Gastroesophageal sphincter (tissue), 4 donors: ENCODE measurements at regions not wholly inside any gene's neighbourhood (a gene's known extent, or its start where the extent isn't known, plus 50 kb on each side); places are given as distances from the start of the nearest gene placed in this dataset.
"Not testable (repeated sequence)": the region's sequence is repeated elsewhere in the genome, so short reads cannot be mapped to it uniquely, and the experiment has no call there.

Experiments used
- ATAC-seq: fragments of 150-250 bp; one replicate; pipeline ENCODE4 v1.9.1; 2016; ENCODE audit warnings: mild to moderate bottlenecking, moderate library complexity
- H3K27ac ChIP-seq, 4 donors: fragments of 200-600 bp; sonication (generic) in 3 of 4; 1 replicate in 3 of 4; 2 replicates in 1 of 4; pipeline ENCODE4 v1.5.1; 2016 to 2019
- H3K27me3 ChIP-seq: fragments of 200-600 bp; sonication (generic); one replicate; pipeline ENCODE4 v1.5.1; 2019
- H3K36me3 ChIP-seq, 2 donors: fragments of 200-600 bp; sonication (generic); one replicate each; pipeline ENCODE4 v1.5.1; 2019; ENCODE audit warnings: control low read depth in 1 of 2
- H3K4me1 ChIP-seq, 3 donors: fragments of 200-600 bp; sonication (generic); 1 replicate in 2 of 3; 2 replicates in 1 of 3; pipeline ENCODE4 v1.5.1; 2016 to 2019; ENCODE audit warnings: control low read depth in 2 of 3
- H3K4me3 ChIP-seq, 2 donors: fragments of 200-600 bp; sonication (generic); one replicate each; pipeline ENCODE4 v1.5.1; 2019; ENCODE audit warnings: mild to moderate bottlenecking in 1 of 2, moderate library complexity in 1 of 2
- H3K9me3 ChIP-seq, 3 donors: fragments of 200-600 bp; sonication (generic); one replicate each; pipeline ENCODE4 v1.5.1; 2017 to 2019; ENCODE audit warnings: control low read depth in 2 of 3
- CTCF ChIP-seq, 4 experiments: fragments of 200-600 bp in 2 of 4; fragments of 450-650 bp in 2 of 4; sonication (generic) in 1 of 4; IDR thresholded peaks; one replicate each; pipeline ENCODE4 v1.5.1; 2017 to 2019; ENCODE audit warnings: antibody characterized with exemption in 4 of 4, mild to moderate bottlenecking in 2 of 4, moderate library complexity in 2 of 4
- EP300 ChIP-seq: sonication (generic); formaldehyde crosslinking; IDR thresholded peaks from one replicate; pipeline ENCODE4 v1.6.1; 2017; ENCODE audit warnings: antibody characterized with exemption, mild to moderate bottlenecking
- POLR2A ChIP-seq, 2 donors: fragments of 450-650 bp; IDR thresholded peaks; one replicate each; pipeline ENCODE4 v1.6.1; 2017; ENCODE audit warnings: antibody characterized with exemption in 2 of 2, mild to moderate bottlenecking in 2 of 2, moderate library complexity in 1 of 2
- POLR2AphosphoS5 ChIP-seq: sonication (generic); formaldehyde crosslinking; IDR thresholded peaks from one replicate; pipeline ENCODE4 v1.6.1; 2017; ENCODE audit warnings: antibody characterized with exemption
- WGBS, 2 donors: methylation state at CpG; one replicate each; pipeline ENCODE4 v1.1.5; 2018; ENCODE audit warnings: low coverage in 1 of 2; 5-methylcytosine and 5-hydroxymethylcytosine counted together

- no peak for ATAC-seq
- H3K36me3 ChIP-seq = no peaks in the 10 kb centered on the region
- TF ChIP-seq EP300 (no peak), POLR2A (IDR thresholded peaks at IDR 0.05) (no peak), POLR2AphosphoS5 (no peak), CTCF (IDR thresholded peaks at IDR 0.05) (no peak)
- no peaks in the 10 kb centered on the region for H3K27me3 ChIP-seq
- H3K4me1 ChIP-seq = no peaks in the 10 kb centered on the region
- H3K4me3 ChIP-seq = no peak overlapping the region
- no peaks in the 10 kb centered on the region for H3K9me3 ChIP-seq
- 71 to 89% methylated on average over 2 of the region's 2 CpGs for WGBS, 2 donors
- H3K27ac ChIP-seq = no peak overlapping the region
These were observed 180.3 kb upstream of the MAGEB16 start for GRCh38 chrX:35617836-35618235.

- Histone ChIP-seq H3K4me3 (no peak overlapping the region), H3K36me3 (no peaks in the 10 kb centered on the region), H3K4me1 (no peaks in the 10 kb centered on the region), H3K27ac (no peak overlapping the region), H3K27me3 (no peaks in the 10 kb centered on the region), H3K9me3 (no peaks in the 10 kb centered on the region)
- no peak for ATAC-seq
- WGBS, 2 donors = 65 to 75% methylated on average over 2 of the region's 2 CpGs
- no peak for TF ChIP-seq EP300
- TF ChIP-seq POLR2A (IDR thresholded peaks at IDR 0.05) = no peak
- no peak for TF ChIP-seq POLR2AphosphoS5
- TF ChIP-seq CTCF (IDR thresholded peaks at IDR 0.05) = no peak
These were observed 176.1 kb upstream of the MAGEB16 start for GRCh38 chrX:35622040-35622439.

GRCh38 chrX:35622601-35623000 lies 175.5 kb upstream of the MAGEB16 start:
- no peaks in the 10 kb centered on the region for H3K4me1 ChIP-seq
- no peaks in the 10 kb centered on the region for H3K27me3 ChIP-seq
- no peak overlapping the region for H3K4me3 ChIP-seq
- ATAC-seq = no peak
- WGBS, 2 donors = 76 to 83% methylated on average over 3 to 5 of the region's 5 CpGs
- no peaks in the 10 kb centered on the region for H3K9me3 ChIP-seq
- no peak overlapping the region for H3K27ac ChIP-seq
- TF ChIP-seq EP300 (no peak), POLR2A (IDR thresholded peaks at IDR 0.05) (no peak), POLR2AphosphoS5 (no peak), CTCF (IDR thresholded peaks at IDR 0.05) (no peak)
- no peaks in the 10 kb centered on the region for H3K36me3 ChIP-seq

- Histone ChIP-seq H3K9me3 (no peaks in the 10 kb centered on the region), H3K4me3 (no peak overlapping the region), H3K27ac (no peak overlapping the region), H3K4me1 (no peaks in the 10 kb centered on the region), H3K36me3 (no peaks in the 10 kb centered on the region), H3K27me3 (no peaks in the 10 kb centered on the region)
- ATAC-seq = no peak
- TF ChIP-seq POLR2A (IDR thresholded peaks at IDR 0.05) (no peak), POLR2AphosphoS5 (no peak), CTCF (IDR thresholded peaks at IDR 0.05) (no peak), EP300 (no peak)
- 100% methylated on average over 7 of the region's 31 CpGs; no CpG with 5 or more reads in 1 of the 2 donors for whole genome bisulfite sequencing, 2 donors
These were observed 172.4 kb upstream of the MAGEB16 start for GRCh38 chrX:35625714-35626113.

- no peaks in the 10 kb centered on the region for H3K36me3 ChIP-seq
- H3K4me3 ChIP-seq = no peak overlapping the region
- no peak for TF ChIP-seq POLR2A (IDR thresholded peaks at IDR 0.05)
- no peak for TF ChIP-seq CTCF (IDR thresholded peaks at IDR 0.05)
- TF ChIP-seq POLR2AphosphoS5 = no peak
- TF ChIP-seq EP300 = no peak
- 98% methylated on average over 8 of the region's 14 CpGs; no CpG with 5 or more reads in 1 of the 2 donors for WGBS, 2 donors
- H3K27ac ChIP-seq = no peak overlapping the region
- no peaks in the 10 kb centered on the region for H3K9me3 ChIP-seq
- ATAC-seq = no peak
- H3K4me1 ChIP-seq = no peaks in the 10 kb centered on the region
- no peaks in the 10 kb centered on the region for H3K27me3 ChIP-seq
These were observed 172.0 kb upstream of the MAGEB16 start for GRCh38 chrX:35626124-35626523.

- not testable (repeated sequence) for ATAC-seq, H3K27ac ChIP-seq, H3K9me3 ChIP-seq, H3K4me1 ChIP-seq, H3K4me3 ChIP-seq, H3K36me3 ChIP-seq, H3K27me3 ChIP-seq
- WGBS, 2 donors = 100% methylated on average over 2 of the region's 8 CpGs; no CpG with 5 or more reads in 1 of the 2 donors
These were observed 162.2 kb upstream of the MAGEB16 start for GRCh38 chrX:35635971-35636370.
